Astrocyte (in vitro differentiated cells and primary cell): ENCODE measurements at regions not wholly inside any gene's neighbourhood (a gene's known extent, or its start where the extent isn't known, plus 50 kb on each side); places are given as distances from the start of the nearest gene placed in this dataset.

Experiments
- DNase-seq: peaks from one replicate; pipeline ENCODE4 v3.0.0-alpha.2; 2010; ENCODE audit warnings: low read depth
- FAIRE-seq: peaks from 2 replicates; lab custom pipeline; 2011; peaks lifted over from hg19 to GRCh38; lab: Jason Lieb, UNC
- H2AFZ ChIP-seq: 2 replicates; pipeline ENCODE4 v1.6.0; 2012; ENCODE audit warnings: low read depth, low read length, inconsistent platforms
- H3K27ac ChIP-seq: 2 replicates; pipeline ENCODE4 v1.5.1; 2011; ENCODE audit warnings: low read depth, low read length, inconsistent platforms
- H3K27me3 ChIP-seq: 2 replicates; pipeline ENCODE4 v1.6.0; 2011; ENCODE audit warnings: low read length, inconsistent platforms; ENCODE audit not compliant: insufficient read depth
- H3K36me3 ChIP-seq: 2 replicates; pipeline ENCODE4 v1.5.1; 2011; ENCODE audit warnings: low read length, inconsistent platforms; ENCODE audit not compliant: insufficient read depth
- H3K4me1 ChIP-seq: 2 replicates; pipeline ENCODE4 v1.5.1; 2011; ENCODE audit warnings: low read length, inconsistent platforms; ENCODE audit not compliant: insufficient read depth
- H3K4me2 ChIP-seq: 2 replicates; pipeline ENCODE4 v1.6.0; 2012; ENCODE audit warnings: low read length, inconsistent platforms
- H3K4me3 ChIP-seq: 2 replicates; pipeline ENCODE4 v1.5.1; 2011; ENCODE audit warnings: low read depth, mild to moderate bottlenecking, low read length, inconsistent platforms; ENCODE audit not compliant: insufficient read depth
- H3K79me2 ChIP-seq: 2 replicates; pipeline ENCODE4 v1.6.0; 2012; ENCODE audit warnings: mild to moderate bottlenecking, low read length, inconsistent platforms; ENCODE audit not compliant: insufficient read depth
- H3K9ac ChIP-seq: 2 replicates; pipeline ENCODE4 v1.6.0; 2012; ENCODE audit warnings: mild to moderate bottlenecking, low read length, inconsistent platforms
- H3K9me3 ChIP-seq: 2 replicates; pipeline ENCODE4 v1.5.1; 2012; ENCODE audit warnings: low read depth, mild to moderate bottlenecking, low read length, inconsistent platforms; ENCODE audit not compliant: insufficient read depth
- H4K20me1 ChIP-seq: 2 replicates; pipeline ENCODE4 v1.6.0; 2012; ENCODE audit warnings: low read length, inconsistent platforms; ENCODE audit not compliant: insufficient read depth
- H3K27ac Mint-ChIP-seq: one replicate; pipeline ENCODE4 v1.8.0; 2021; ENCODE audit warnings: mild to moderate bottlenecking, mixed read lengths; ENCODE audit not compliant: unreplicated experiment
- H3K27me3 Mint-ChIP-seq: one replicate; pipeline ENCODE4 v1.8.0; 2021; ENCODE audit warnings: low read depth, mixed read lengths; ENCODE audit not compliant: unreplicated experiment
- H3K36me3 Mint-ChIP-seq: one replicate; pipeline ENCODE4 v1.8.0; 2021; ENCODE audit warnings: low read depth, mixed read lengths; ENCODE audit not compliant: unreplicated experiment
- H3K4me1 Mint-ChIP-seq: one replicate; pipeline ENCODE4 v1.8.0; 2021; ENCODE audit warnings: low read depth, mixed read lengths; ENCODE audit not compliant: unreplicated experiment
- H3K4me3 Mint-ChIP-seq: one replicate; pipeline ENCODE4 v1.8.0; 2021; ENCODE audit warnings: mild to moderate bottlenecking, moderate library complexity, mixed read lengths; ENCODE audit not compliant: unreplicated experiment
- H3K9me3 Mint-ChIP-seq: one replicate; pipeline ENCODE4 v1.8.0; 2021; ENCODE audit warnings: mild to moderate bottlenecking, mixed read lengths; ENCODE audit not compliant: unreplicated experiment
- CTCF ChIP-seq: IDR thresholded peaks from 2 replicates; pipeline ENCODE4 v1.5.1; 2011; ENCODE audit warnings: low read depth, mild to moderate bottlenecking, inconsistent platforms, low read length, moderate library complexity; ENCODE audit not compliant: insufficient read depth
- EZH2 ChIP-seq: IDR thresholded peaks from 2 replicates; pipeline ENCODE4 v1.6.1; 2012; ENCODE audit warnings: mild to moderate bottlenecking, low read length, inconsistent platforms; ENCODE audit not compliant: insufficient read depth

GRCh38 chr21:34289856-34290255 lies 74.0 kb upstream of the KCNE2 start:
- H2AFZ ChIP-seq = no peak overlapping the region
- no peaks in the 10 kb centered on the region for H3K4me1 ChIP-seq
- H3K27ac Mint-ChIP-seq = no peak overlapping the region
- H4K20me1 ChIP-seq = no peaks in the 10 kb centered on the region
- H3K27me3 Mint-ChIP-seq = peaks cover 2% of the 10 kb centered on the region
- H3K9me3 Mint-ChIP-seq = peaks cover 26% of the 10 kb centered on the region
- no peaks in the 10 kb centered on the region for H3K79me2 ChIP-seq
- FAIRE-seq (no peak), DNase-seq (no peak)
- no peak overlapping the region for H3K9ac ChIP-seq
- TF ChIP-seq EZH2 (no peak), CTCF (no peak)
- H3K4me1 Mint-ChIP-seq = no peaks in the 10 kb centered on the region
- peaks cover 3% of the 10 kb centered on the region for H3K27me3 ChIP-seq
- H3K4me3 ChIP-seq = no peak overlapping the region
- H3K36me3 Mint-ChIP-seq = no peaks in the 10 kb centered on the region
- no peak overlapping the region for H3K4me3 Mint-ChIP-seq
- peaks cover 3% of the 10 kb centered on the region for H3K9me3 ChIP-seq
- H3K36me3 ChIP-seq = no peaks in the 10 kb centered on the region
- no peak overlapping the region for H3K27ac ChIP-seq
- H3K4me2 ChIP-seq = no peak overlapping the region

- Histone ChIP-seq H3K9ac (no peak overlapping the region), H3K27me3 (peaks cover 4% of the 10 kb centered on the region), H3K27ac (no peak overlapping the region), H3K4me2 (no peak overlapping the region), H3K79me2 (no peaks in the 10 kb centered on the region), H3K4me1 (no peaks in the 10 kb centered on the region), H4K20me1 (no peaks in the 10 kb centered on the region), H2AFZ (no peak overlapping the region), H3K36me3 (no peaks in the 10 kb centered on the region), H3K4me3 (no peak overlapping the region), H3K9me3 (no peaks in the 10 kb centered on the region)
- peaks cover 6% of the 10 kb centered on the region for H3K9me3 Mint-ChIP-seq
- no peak overlapping the region for H3K4me3 Mint-ChIP-seq
- no peak for FAIRE-seq
- H3K4me1 Mint-ChIP-seq = no peaks in the 10 kb centered on the region
- H3K27ac Mint-ChIP-seq = no peak overlapping the region
- peaks cover 2% of the 10 kb centered on the region for H3K36me3 Mint-ChIP-seq
- no peak for DNase-seq
- peaks cover 2% of the 10 kb centered on the region for H3K27me3 Mint-ChIP-seq
- TF ChIP-seq CTCF = no peak
- no peak for TF ChIP-seq EZH2
These were observed 66.9 kb upstream of the KCNE2 start for GRCh38 chr21:34296878-34297277.

GRCh38 chr21:34298534-34299167 lies 65.2 kb upstream of the KCNE2 start:
- Histone ChIP-seq H4K20me1 (no peaks in the 10 kb centered on the region), H2AFZ (no peak overlapping the region), H3K27ac (no peak overlapping the region), H3K9ac (no peak overlapping the region), H3K4me3 (no peak overlapping the region), H3K36me3 (no peaks in the 10 kb centered on the region), H3K9me3 (no peaks in the 10 kb centered on the region), H3K27me3 (peaks cover 12% of the 10 kb centered on the region), H3K79me2 (no peaks in the 10 kb centered on the region), H3K4me2 (no peak overlapping the region), H3K4me1 (no peaks in the 10 kb centered on the region)
- no peak for TF ChIP-seq CTCF
- TF ChIP-seq EZH2 = no peak
- Mint-ChIP-seq H3K4me3 (no peak overlapping the region), H3K9me3 (peaks cover 2% of the 10 kb centered on the region), H3K27ac (no peak overlapping the region), H3K36me3 (peaks cover 2% of the 10 kb centered on the region), H3K4me1 (no peaks in the 10 kb centered on the region), H3K27me3 (no peaks in the 10 kb centered on the region)
- no peak for DNase-seq
- no peak for FAIRE-seq
